ENCODE measurements at regions not wholly inside any gene's neighbourhood (a gene's known extent, or its start where the extent isn't known, plus 50 kb on each side); places are given as distances from the start of the nearest gene placed in this dataset.

DNA sequence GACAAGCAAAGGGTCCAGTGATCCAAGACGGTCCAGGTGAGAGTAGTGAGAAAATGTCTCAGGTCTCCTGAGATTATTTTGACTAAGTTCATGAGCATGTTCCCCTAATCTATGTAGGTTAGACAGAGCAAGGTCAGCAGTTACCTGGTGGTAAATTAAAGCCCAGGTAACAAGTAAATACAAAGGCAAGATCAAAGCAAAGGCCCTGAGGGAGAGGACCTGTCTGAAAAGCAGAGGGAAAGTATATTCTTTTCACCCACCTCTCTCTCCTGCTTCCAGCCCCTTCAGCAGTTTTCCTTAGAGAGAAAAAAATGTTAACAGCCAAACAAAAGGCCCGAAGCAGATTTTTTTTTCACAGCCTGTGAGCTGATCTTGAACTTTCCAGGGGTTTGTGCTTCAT is 302.7 kb downstream of the MAP2K6 start:
- in situ Hi-C loops (cut with MboI), result no loop called here

More for the DNA sequence above, 302.7 kb downstream of the MAP2K6 start:
- DNase-seq (ENCODE audit: extremely low read depth in 1 of 4, low spot score in 3 of 4) (no peak), ATAC-seq (no peak), FAIRE-seq (no peak)
- ChIA-PET POLR2A (no interaction called here), CTCF (ENCODE audit: low intra/inter-chr PET ratio) (no interaction called here)
- Histone ChIP-seq H3K27me3 (ENCODE audit: control insufficient read depth in 2 of 2, insufficient read depth in 2 of 2, low read length in 2 of 2) (no peaks in the 10 kb centered on the region), H3K9me1 (ENCODE audit: control insufficient read depth, insufficient read depth, low read length) (no peaks in the 10 kb centered on the region), H3K4me2 (ENCODE audit: insufficient read depth, low read length) (no peak overlapping the region), H3K27ac (ENCODE audit: extremely low read depth, low read depth, low read length) (no peak overlapping the region), H3K9ac (ENCODE audit: insufficient read depth in 1 of 2, low read depth in 2 of 2, low read length in 2 of 2) (no peak overlapping the region), H3K36me3 (ENCODE audit: control insufficient read depth, insufficient read depth, low read length) (no peaks in the 10 kb centered on the region), H3K79me2 (ENCODE audit: control insufficient read depth, insufficient read depth, low read length) (no peaks in the 10 kb centered on the region), H3K4me1 (replicated peaks in 1 of 2; ENCODE audit: control insufficient read depth in 2 of 2, insufficient read depth in 2 of 2, low read length in 2 of 2) (no peaks in the 10 kb centered on the region), H2AFZ (ENCODE audit: low read depth, low read length) (no peak overlapping the region), H3K4me3 (no peak overlapping the region), H3K9me3 (replicated peaks; ENCODE audit: control insufficient read depth, insufficient read depth, low read depth, low read length) (no peaks in the 10 kb centered on the region), H4K20me1 (replicated peaks; ENCODE audit: control insufficient read depth, insufficient read depth, low read length) (no peaks in the 10 kb centered on the region)
- TF ChIP-seq RFX7 (CRISPR knock-in tag; IDR thresholded peaks at IDR 0.05) (no peak), LEF1 (IDR thresholded peaks at IDR 0.05) (no peak), ZKSCAN8 (CRISPR knock-in tag; IDR thresholded peaks at IDR 0.05) (no peak), ARID2 (IDR thresholded peaks at IDR 0.05) (no peak)
- TF ChIP-seq, protein P1, sequence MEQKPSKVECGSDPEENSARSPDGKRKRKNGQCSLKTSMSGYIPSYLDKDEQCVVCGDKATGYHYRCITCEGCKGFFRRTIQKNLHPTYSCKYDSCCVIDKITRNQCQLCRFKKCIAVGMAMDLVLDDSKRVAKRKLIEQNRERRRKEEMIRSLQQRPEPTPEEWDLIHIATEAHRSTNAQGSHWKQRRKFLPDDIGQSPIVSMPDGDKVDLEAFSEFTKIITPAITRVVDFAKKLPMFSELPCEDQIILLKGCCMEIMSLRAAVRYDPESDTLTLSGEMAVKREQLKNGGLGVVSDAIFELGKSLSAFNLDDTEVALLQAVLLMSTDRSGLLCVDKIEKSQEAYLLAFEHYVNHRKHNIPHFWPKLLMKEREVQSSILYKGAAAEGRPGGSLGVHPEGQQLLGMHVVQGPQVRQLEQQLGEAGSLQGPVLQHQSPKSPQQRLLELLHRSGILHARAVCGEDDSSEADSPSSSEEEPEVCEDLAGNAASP (IDR thresholded peaks at IDR 0.05), result no peak
- TF ChIP-seq, protein P2, sequence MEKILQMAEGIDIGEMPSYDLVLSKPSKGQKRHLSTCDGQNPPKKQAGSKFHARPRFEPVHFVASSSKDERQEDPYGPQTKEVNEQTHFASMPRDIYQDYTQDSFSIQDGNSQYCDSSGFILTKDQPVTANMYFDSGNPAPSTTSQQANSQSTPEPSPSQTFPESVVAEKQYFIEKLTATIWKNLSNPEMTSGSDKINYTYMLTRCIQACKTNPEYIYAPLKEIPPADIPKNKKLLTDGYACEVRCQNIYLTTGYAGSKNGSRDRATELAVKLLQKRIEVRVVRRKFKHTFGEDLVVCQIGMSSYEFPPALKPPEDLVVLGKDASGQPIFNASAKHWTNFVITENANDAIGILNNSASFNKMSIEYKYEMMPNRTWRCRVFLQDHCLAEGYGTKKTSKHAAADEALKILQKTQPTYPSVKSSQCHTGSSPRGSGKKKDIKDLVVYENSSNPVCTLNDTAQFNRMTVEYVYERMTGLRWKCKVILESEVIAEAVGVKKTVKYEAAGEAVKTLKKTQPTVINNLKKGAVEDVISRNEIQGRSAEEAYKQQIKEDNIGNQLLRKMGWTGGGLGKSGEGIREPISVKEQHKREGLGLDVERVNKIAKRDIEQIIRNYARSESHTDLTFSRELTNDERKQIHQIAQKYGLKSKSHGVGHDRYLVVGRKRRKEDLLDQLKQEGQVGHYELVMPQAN (IDR thresholded peaks at IDR 0.05; ENCODE audit: borderline replicate concordance), result no peak
- TF ChIP-seq, protein P3, sequence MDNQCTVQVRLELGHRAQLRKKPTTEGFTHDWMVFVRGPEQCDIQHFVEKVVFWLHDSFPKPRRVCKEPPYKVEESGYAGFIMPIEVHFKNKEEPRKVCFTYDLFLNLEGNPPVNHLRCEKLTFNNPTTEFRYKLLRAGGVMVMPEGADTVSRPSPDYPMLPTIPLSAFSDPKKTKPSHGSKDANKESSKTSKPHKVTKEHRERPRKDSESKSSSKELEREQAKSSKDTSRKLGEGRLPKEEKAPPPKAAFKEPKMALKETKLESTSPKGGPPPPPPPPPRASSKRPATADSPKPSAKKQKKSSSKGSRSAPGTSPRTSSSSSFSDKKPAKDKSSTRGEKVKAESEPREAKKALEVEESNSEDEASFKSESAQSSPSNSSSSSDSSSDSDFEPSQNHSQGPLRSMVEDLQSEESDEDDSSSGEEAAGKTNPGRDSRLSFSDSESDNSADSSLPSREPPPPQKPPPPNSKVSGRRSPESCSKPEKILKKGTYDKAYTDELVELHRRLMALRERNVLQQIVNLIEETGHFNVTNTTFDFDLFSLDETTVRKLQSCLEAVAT (IDR thresholded peaks at IDR 0.05), result no peak
- TF ChIP-seq, protein P4, sequence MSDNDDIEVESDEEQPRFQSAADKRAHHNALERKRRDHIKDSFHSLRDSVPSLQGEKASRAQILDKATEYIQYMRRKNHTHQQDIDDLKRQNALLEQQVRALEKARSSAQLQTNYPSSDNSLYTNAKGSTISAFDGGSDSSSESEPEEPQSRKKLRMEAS (CRISPR knock-in tag; IDR thresholded peaks at IDR 0.05), result no peak
- no TSS peak for BruUV-seq (replicated peaks)
- 3% methylated on average over 2 of the region's 2 CpGs for WGBS (ENCODE audit: insufficient coverage, low coverage, missing lambda C conversion rate)
- intact Hi-C loops (cut with micrococcal nuclease), result no loop called here

Measured in K562 (cell line).